ENCODE measurements at regions not wholly inside any gene's neighbourhood (a gene's known extent, or its start where the extent isn't known, plus 50 kb on each side); places are given as distances from the start of the nearest gene placed in this dataset.

- no peak overlapping the region for H3K4me3 ChIP-seq (ENCODE audit: low read depth, low read length)
- H3K36me3 ChIP-seq (replicated peaks) = no peaks in the 10 kb centered on the region
- in situ Hi-C loops (cut with HindIII; ENCODE audit: low pct_ligation_motif_present, low sequenced_read_pairs) = no loop called here
- TF ChIP-seq CTCF (IDR thresholded peaks at IDR 0.05; ENCODE audit: low read depth, low read length, missing control alignments) = no peak
- DNase-seq = no peak
- no peaks in the 10 kb centered on the region for H3K27me3 ChIP-seq (replicated peaks)
- H3K27ac ChIP-seq = no peak overlapping the region
These were observed 250.9 kb downstream of the ACTR3B start for GRCh38 chr7:153010416-153010815.

DNA sequence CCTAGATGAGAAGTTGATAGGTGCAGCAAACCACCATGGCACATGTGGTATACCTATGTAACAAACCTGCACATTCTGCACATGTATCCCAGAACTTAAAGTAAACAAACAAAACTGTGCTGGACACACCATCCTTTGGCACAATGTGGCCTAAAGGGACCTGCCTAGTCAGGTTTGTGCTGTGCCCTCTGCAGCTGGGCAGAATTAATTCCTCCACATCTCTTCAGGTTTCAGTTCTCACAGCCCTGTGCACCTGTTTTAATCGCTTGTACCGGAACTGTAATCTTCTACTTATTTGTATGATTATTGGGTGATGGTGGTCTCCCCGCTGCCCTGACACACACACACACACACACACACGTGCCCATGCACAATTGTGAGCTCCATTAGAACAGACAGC lies 252.7 kb downstream of the ACTR3B start:
- no peak for TF ChIP-seq CTCF (IDR thresholded peaks at IDR 0.05; ENCODE audit: low read depth, low read length, missing control alignments)
- Histone ChIP-seq H3K27me3 (replicated peaks) (no peaks in the 10 kb centered on the region), H3K4me3 (ENCODE audit: low read depth, low read length) (no peak overlapping the region), H3K27ac (no peak overlapping the region), H3K36me3 (replicated peaks) (no peaks in the 10 kb centered on the region)
- no peak for DNase-seq
- in situ Hi-C loops (cut with HindIII; ENCODE audit: low pct_ligation_motif_present, low sequenced_read_pairs) = no loop called here

- no peak for DNase-seq
- Histone ChIP-seq H3K27me3 (replicated peaks) (no peaks in the 10 kb centered on the region), H3K36me3 (replicated peaks) (no peaks in the 10 kb centered on the region), H3K4me3 (ENCODE audit: low read depth, low read length) (no peak overlapping the region), H3K27ac (no peak overlapping the region)
- no peak for TF ChIP-seq CTCF (IDR thresholded peaks at IDR 0.05; ENCODE audit: low read depth, low read length, missing control alignments)
- in situ Hi-C loops (cut with HindIII; ENCODE audit: low pct_ligation_motif_present, low sequenced_read_pairs) = no loop called here
These were observed 257.7 kb downstream of the ACTR3B start for GRCh38 chr7:153017223-153017622.

DNA sequence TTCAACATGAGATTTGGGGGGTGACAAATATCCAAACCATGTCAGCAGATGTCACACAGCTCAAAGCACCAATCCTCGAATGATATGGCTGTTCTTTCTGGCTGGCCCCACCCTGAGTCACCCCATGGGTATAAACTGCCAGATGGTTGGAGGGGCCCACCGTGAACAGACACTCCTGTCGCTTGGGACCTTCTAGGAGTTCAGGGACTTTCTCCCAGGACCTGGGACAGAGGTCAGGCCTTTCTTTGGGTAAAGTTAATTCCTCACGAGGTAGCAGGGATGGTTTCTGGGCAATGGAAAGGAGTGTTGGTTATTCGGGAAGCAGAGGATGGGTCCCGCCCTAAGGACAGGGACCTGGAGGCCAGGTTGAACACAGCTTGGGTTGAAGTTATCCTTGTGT lies 262.0 kb downstream of the ACTR3B start:
- Histone ChIP-seq H3K4me3 (ENCODE audit: low read depth, low read length) (no peak overlapping the region), H3K27ac (no peak overlapping the region), H3K27me3 (replicated peaks) (no peaks in the 10 kb centered on the region), H3K36me3 (replicated peaks) (no peaks in the 10 kb centered on the region)
- in situ Hi-C loops (cut with HindIII; ENCODE audit: low pct_ligation_motif_present, low sequenced_read_pairs) = no loop called here
- TF ChIP-seq CTCF (IDR thresholded peaks at IDR 0.05; ENCODE audit: low read depth, low read length, missing control alignments) = no peak
- no peak for DNase-seq

GRCh38 chr7:153022475-153023193 lies 263.1 kb downstream of the ACTR3B start:
- in situ Hi-C loops (cut with HindIII; ENCODE audit: low pct_ligation_motif_present, low sequenced_read_pairs) = no loop called here
- no peak overlapping the region for H3K4me3 ChIP-seq (ENCODE audit: low read depth, low read length)
- H3K27ac ChIP-seq = no peak overlapping the region
- H3K27me3 ChIP-seq (replicated peaks) = no peaks in the 10 kb centered on the region
- no peaks in the 10 kb centered on the region for H3K36me3 ChIP-seq (replicated peaks)
- DNase-seq = no peak
- TF ChIP-seq CTCF (IDR thresholded peaks at IDR 0.05; ENCODE audit: low read depth, low read length, missing control alignments) = no peak

GRCh38 chr7:153023194-153023592 lies 263.6 kb downstream of the ACTR3B start:
- DNase-seq = no peak
- in situ Hi-C loops (cut with HindIII; ENCODE audit: low pct_ligation_motif_present, low sequenced_read_pairs) = no loop called here
- no peaks in the 10 kb centered on the region for H3K36me3 ChIP-seq (replicated peaks)
- no peak overlapping the region for H3K4me3 ChIP-seq (ENCODE audit: low read depth, low read length)
- TF ChIP-seq CTCF (IDR thresholded peaks at IDR 0.05; ENCODE audit: low read depth, low read length, missing control alignments) = no peak
- no peak overlapping the region for H3K27ac ChIP-seq
- H3K27me3 ChIP-seq (replicated peaks) = no peaks in the 10 kb centered on the region

Data from brain microvascular endothelial cell (primary cell).